Stimulated activated CD4-positive, alpha-beta T cell treated with anti-CD3 and anti-CD28 coated beads, Interleukin-15, amount 100 ng/mL, for 48 hours (primary cell): ENCODE measurements at regions not wholly inside any gene's neighbourhood (a gene's known extent, or its start where the extent isn't known, plus 50 kb on each side); places are given as distances from the start of the nearest gene placed in this dataset.

Experiments
- DNase-seq, 2 donors: peaks; one replicate each; pipeline ENCODE4 v3.0.0-alpha.2; 2020; ENCODE audit warnings: low read depth in 2 of 2

DNA sequence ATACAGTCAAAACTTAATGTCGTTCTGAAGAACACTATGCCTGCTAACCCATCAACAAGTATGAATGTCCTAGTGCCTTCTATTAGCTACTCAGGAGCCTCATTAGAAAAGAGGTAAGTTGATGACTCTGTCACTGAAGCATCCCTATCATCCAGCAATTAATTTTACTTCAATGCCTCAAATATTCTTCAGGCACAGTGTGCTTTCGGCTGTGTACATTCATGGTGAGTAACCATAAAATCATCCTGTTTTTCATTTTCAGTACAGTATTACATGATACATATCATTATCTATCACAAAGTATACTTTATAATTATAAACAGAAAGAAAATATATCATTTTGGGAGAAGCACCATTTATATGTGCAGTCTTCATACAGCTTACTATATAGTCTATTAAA lies 495.5 kb upstream of the ZWINT start:
- no peak for DNase-seq

DNA sequence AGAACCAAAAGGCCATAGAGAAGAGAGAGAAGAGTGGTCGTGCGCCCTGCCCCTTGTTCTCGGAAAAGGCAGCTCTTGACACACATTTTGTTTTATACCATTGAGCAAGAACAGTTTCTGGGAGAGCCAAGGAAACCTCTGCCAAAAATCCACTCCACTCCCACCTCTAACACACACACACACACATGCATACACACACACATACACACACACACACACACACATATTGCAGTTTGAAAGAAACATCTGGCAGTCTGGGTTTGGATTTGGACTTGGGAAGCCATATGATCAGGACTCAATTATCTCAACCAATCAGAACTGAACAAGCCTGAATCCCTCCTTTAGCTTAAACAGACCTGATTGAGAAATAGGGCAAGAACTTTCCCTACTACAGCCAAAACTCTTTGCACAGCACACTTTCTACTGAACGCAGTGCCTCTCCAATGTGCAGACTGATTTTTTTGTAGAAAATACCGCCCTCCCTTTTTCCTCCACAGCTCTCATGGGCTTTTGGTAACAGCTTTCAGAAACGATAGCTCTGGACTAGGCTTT lies 484.0 kb upstream of the ZWINT start:
- DNase-seq: no peak

DNA sequence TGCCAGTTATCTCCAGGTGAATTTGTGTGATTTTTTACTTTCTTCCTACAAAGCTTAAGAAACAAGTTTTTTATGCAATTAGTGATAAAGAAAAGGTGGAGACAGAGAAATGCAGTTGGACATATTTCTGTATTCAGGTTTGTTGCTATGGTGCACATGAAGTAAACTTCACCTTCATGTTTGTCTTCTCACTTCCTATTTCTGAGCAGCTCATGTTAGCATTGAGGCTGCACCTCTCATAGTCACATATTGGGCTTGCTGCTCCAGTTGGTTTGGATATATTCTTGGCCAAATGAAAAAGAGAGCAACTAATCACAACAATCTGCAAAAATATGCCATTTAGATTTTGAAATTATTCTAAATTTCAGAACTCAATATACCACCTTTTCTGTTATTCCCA lies 475.6 kb upstream of the ZWINT start:
- DNase-seq: no peak

DNA sequence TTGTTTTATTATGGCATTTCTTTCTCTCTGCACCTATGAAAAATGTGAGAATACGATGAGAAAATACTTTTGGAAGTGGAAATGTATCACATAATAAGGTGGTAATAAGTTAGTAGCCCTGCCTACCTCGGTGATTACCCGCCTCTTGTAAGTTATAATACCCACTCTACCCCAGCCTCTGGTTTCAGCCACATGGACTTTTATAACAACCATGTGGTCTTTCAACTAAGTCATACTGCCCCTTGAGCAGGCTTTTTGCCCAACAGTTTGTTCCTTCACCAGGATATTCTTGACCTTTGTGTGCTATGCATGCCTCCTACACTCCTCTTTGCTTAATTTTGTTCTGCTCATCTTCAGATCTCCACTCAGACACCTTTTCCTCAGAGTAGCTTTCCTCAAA lies 470.6 kb upstream of the ZWINT start:
- no peak for DNase-seq

DNA sequence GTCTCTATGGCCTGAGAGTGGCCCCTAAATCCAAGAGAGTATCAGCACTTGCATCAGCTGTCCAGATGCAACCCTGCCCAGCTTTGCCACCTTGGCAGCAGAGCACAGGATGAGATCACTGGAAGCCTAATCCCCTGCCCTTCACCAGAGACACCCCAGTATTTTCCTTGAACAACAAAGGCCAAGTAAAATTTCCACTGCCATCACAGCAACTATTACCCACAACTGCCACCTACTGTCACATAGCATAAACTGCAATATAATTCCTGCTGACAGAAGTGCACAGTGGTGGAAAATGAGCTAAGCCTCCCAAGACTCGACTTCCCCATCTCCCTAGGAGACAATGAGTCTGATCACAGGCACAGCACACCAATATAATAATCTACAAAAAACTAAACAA lies 462.8 kb upstream of the ZWINT start:
- no peak for DNase-seq

DNA sequence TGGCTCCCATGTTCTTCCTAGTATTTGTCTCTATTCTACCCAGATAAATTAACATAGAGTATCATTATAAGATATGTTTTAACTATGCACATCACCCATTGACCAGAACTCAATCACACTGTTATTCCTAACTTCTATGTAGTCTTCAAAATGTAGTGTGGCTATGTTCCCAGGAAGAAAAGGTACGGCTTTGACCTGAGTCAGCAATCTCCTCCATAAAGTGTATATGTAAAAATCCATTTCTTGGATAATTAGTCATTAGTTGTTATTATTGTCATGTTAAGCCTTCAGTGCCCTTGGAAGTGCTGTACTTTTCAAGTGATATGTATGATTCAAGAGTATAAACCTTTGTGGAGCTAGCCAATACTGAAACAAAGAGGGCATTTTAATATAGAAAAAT lies 444.0 kb upstream of the ZWINT start:
- DNase-seq: no peak

DNA sequence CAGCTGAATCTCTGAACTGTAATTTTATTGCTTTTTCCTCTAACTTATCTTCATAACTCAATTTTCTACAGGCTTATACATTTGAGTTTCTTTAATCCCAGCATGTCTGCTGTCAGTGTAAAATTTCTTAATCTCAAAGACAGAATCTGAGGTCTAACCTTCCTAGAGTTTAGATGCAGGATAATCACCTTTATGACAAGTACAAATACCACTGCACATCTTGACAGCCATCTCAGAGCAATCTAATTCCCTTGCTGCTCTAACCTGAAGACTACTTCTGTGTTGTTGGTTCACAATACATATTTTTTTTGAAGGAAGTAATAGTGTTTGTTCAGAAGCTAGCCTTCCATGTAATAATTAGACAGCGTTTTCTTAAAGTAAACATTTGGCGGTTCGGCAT lies 424.2 kb upstream of the ZWINT start:
- no peak for DNase-seq

DNA sequence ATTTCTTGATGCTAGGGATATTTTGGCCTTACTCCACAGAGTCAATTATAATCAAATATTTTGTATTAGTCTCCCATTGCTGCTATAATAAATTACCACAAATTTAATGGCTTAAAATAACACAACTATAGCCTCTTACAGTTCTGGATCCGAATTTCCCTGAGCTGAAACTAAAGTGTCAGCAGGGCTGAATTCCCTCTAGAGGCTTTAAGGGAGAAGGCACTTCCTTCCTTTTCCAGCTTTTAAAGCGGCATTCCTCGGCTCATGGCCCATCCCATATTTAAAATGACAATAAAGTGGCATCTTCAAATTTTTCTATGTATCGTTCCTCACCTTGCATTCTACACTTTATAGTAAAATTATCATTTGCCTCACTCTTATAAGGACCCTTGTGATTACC lies 421.4 kb upstream of the ZWINT start:
- no peak for DNase-seq

DNA sequence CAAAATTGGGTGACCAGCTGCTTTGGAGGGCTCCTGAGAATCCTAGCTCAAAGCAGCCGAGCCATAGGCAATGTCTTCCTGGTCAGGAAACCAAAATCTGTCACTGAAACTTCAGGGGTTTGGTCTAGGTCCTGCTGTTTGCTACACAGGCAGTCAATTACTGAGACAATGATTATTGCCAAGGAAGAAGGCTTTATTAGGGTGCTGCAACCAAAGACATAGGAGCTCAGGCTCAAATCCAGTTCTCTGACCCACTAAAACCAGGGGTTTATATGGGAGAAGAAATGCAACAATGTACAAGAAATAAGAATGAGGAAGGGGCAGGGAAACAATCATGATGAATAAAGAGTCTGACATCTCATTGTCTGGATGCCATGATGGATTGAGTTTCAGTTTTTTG lies 410.3 kb upstream of the ZWINT start:
- no peak for DNase-seq

DNA sequence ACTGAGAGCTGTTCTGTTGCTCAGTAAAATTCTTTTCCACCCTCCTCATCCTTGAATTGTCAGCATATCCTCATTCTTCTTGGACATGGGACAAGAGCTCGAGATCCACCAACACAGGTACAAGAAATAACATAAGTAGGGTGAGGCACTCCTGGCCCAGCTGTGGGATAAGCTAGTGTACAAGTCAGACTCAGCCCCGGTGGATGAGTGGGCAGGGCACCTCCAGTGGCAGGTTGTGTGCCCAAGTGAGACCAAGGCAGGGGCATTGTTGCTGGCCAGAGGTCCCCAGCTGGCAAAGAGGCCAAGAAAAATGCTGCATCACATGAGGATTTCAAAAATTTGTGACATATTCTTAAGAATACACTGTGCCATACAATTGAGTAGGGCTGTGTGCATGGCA lies 402.0 kb upstream of the ZWINT start:
- DNase-seq: no peak

DNA sequence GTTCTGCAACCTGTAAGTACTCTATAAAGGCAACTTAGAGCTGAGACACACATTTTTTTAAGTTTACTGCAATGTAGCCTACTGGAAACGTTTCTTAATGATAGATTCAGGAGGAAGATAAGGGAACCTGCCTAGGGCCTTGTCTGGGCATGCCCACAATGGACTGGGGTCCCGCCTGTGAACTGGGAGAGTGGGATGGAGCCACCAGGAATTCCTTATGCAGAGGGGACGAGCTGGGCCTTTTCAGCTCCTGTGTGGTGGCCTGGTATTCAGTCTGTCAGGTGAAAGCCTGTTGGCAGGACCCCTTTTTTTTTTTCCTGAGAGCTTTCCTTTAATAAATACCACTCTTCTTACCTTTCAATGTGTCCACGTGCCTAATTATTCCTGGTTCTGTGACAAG lies 384.4 kb upstream of the ZWINT start:
- DNase-seq: no peak

DNA sequence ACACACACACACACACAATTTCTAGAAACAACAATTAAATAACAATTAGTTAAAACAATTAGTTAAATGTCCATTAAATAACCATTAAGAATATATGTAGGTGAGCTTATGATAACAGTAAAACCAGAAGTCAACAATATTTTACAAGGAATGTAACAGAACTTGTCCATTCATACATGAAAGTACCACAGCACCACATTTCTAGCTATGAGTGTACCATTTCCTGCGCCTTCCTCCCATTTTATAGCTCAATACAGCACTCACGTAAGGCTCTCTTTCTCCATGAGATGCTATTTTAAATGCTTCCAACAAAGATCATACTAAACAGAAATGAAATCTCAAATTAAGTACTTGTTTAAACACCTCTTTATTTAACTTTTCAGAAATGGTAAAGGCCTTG lies 367.3 kb upstream of the ZWINT start:
- no peak for DNase-seq

DNA sequence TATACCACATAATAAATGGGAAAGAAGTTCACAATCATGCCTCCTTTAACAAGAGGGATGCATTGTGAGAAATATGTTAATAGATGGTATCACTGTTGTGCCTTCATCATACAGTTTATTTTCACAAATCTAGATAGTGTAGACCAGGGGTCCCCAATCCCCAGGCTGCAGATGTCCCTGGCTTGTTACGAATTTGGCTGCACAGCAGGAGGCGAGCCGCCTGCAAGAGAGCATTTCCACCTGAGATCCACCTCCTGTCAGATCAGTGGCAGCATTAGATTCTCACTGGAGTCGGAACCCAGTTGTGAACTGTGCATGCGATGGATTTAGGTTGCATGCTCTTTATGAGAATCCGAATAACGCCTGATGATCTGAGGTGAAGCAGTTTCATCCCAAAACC lies 361.9 kb upstream of the ZWINT start:
- no peak for DNase-seq

DNA sequence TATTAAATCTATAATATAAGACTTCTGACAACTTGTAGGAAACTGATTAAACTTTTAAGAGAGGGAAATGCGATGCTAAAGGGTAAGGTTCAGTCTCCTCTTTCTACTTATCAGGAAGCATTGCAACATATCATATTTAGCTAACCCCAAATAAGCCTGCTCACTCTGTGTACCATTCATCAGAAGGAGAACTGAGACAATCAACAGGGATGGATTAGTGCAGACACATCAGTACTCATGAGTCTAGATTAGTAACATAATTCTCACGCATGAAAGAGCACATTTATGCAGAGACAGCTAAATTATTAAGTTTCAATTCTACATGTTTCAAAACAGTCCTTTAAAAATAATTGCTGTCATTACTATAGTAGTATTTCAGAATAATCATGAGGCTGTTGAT lies 354.2 kb upstream of the ZWINT start:
- no peak for DNase-seq

DNA sequence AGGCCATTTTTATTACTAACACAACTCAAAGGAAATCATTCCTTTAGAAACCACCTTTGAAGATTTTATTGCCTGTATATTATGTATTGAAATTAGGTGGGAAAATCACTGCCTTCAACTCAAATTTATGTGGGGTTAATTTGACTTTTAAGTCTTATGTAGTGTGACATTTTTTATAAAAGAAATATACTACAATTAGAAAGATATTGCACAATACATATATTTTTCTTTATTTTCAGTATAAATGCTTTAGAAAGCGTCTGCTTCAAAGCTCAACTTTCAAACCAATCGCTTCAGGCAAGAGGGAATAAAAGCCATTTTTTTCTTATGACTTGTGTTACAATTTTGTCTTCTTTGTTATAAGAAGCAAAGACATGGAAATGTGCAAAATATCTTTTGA lies 337.4 kb upstream of the ZWINT start:
- DNase-seq: no peak

DNA sequence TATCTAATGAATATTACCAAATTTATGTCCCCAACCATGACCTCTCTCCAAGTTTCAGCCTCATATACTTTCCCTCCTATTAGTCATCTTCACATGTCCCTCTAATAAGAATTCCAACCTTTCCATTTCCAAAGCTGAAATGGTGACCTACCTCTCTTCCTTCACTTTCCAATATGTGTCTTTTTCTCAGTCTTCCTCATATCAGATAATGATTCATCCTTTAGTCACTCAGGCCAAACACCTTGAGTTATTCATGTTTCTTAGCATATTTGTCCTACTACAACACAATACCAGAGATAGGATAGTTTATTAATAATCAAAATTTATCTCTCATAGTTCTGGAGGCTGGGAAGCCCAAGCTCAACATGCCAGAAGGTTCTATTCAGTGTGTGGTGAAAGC lies 318.5 kb upstream of the ZWINT start:
- DNase-seq: no peak

DNA sequence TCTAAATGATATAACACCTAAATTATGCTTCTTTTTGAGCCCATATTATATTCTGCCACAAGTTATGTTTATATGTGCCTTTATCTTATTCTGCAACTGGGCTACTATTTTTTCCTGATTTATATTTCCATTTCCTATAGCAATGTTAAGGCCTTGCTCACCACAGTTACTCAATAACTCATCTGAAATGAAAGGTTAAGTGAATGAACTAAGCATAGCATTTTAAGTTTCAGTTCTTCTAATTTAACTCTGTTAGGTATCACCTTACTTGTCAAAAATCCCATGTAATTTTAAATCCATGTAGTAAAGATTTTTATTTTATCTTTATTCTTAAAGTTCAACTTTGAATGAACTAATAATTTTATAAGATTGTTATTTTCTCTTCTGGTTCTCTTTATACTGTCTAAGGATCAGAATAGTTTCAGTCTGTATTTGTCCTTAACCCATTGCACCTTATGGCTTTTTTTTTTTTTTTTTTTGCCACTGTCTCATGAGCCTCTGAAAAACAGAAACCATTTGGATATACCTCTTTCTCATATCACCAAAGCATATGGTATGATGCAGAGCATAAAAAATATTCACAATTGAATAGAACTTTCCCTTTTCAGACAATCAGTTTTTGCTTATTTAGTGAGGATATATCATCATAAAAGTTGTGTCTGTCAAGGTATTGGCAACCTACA lies 301.8 kb upstream of the ZWINT start:
- no peak for DNase-seq

DNA sequence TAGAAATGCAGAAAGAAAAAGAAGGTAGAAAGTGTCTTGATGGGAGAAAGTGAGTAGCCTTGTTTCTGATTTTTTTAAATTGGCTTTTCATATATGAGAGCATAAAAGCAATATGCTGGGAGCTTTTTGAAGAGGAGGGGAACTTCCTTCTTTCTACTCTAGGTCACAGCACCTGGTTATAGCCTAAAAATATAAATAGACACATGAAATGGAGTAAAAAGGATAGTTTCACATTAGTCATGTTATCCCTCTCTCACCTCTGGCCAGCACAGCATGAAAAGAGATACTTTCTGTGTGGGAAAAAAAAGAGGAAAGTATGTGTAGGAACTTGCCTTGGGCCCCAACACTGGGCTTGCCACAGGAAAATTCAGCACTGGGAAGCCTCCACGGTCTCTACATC lies 292.2 kb upstream of the ZWINT start:
- no peak for DNase-seq

DNA sequence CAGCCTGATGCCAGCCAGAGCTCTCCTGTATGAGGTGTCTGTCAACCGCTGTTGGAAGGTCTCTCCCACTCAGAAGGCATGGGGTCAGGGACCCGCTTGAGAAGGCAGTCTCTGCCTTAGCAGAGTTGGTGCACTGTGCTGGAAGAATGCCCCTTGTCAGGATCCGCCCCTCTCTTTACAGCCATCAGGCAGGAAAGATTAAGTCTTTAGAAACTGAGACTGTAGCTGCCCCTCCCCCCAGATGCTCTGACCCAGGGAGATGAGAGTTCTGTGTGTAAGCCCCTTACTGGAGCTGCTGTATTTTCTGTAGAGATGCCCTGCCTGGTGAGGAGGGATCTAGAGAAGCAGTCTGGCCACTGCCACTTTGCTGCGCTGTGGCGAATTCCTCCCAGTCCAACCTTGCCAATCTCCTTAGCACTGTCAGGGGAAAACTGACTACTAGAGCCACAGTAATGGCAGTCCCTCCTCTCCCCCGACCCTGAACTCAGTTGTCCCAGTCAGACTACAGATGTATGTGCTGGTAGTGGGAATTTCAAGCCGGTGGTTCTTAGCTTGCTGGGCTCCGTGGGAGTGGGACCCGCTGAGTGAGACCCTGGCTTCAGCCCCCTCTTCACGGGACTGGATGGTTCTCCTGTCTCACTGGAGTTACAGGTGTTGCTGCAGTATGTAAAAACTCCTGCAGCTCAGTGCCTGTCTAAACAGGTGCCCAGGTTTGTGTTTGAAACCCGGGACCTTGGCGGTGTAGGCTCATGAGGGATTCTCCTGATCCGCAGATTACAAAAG lies 285.5 kb upstream of the ZWINT start:
- no peak for DNase-seq

DNA sequence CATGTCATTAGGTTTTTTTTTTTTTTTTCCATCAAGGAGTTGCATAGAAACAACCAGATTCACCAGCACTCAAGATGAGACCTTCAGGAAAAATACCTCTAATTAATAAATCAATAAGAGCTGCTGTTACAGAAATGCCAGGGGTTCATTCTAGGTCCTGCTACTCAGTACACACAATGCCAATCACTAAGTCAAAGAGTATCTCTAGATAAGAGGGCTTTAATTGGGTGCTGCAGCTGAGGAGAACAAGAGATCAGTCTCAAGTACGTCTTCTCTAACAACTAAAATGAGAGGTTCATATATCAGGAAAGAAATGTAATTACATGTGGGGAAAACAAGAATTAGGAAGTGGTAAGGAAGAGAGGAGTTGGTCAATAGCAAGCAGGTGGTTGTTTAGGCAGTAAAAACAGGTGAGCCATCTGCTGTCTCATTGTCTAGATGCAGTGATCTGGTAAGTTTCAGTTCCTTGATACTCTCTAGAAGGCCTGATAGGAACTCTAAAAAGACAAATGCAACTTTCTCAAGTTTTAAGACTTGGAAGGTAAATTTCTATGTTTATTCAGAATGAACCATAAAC lies 272.9 kb upstream of the ZWINT start:
- no peak for DNase-seq

DNA sequence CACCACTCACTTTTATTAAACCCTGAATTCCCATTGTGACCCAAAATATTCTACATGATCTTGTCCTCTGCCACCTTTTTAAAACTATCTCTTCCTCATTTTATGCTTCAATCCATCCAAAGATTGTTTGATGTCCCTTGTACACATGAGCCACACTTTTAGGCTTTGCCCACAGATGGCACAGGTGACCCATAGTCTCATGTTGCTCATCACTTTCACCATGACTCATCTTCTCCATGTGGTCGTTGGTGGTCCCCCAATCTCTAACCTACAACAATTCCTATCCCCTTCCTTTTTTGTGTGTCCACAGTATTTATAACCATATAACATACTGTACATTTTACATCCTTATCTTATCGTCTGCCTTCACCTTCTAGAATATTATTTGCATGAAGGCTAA lies 271.5 kb upstream of the ZWINT start:
- DNase-seq: no peak

DNA sequence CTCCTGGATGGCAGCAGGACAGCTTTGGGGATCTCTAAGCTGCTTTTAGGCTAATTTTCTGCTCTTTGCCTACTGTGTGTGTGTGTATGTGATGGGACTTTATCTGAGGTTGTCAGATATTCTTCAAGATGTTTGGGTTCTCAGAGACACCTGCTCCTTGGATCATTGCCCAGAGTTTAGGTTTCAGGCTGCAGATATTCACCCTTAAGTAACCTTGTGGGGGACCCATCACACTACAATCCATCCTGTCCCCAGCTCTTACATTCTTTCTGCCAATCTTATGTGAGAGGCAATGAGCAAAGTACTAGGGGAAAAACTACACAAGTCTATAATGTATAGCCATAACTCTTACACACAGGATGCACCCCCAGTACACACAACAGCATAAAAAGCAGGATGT lies 263.0 kb upstream of the ZWINT start:
- no peak for DNase-seq

DNA sequence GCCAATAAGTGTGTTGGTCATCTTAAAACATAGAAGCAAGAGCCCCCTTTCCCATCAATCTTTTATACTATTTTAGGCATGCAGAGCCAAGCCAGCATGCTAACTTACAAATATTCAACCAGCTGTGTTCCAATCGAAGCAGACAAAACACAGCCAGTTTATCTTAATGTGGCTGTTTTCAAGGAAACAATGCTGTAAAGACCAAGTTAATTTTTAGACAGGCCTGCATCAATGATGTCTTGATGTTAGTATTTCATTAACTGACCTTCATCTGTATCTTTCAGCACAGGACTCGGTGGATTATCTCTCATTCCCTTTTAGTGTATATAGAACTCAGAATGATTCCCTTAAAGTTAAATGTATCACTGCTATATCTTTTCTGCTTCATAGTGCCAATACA lies 262.0 kb upstream of the ZWINT start:
- DNase-seq: no peak
